H1 (cell line): ENCODE measurements at regions not wholly inside any gene's neighbourhood (a gene's known extent, or its start where the extent isn't known, plus 50 kb on each side); places are given as distances from the start of the nearest gene placed in this dataset.

Experiments
- CTCF ChIA-PET: fragments of 300-600 bp; sonication (Branson Sonifier 250); formaldehyde crosslinking; loops from one replicate; lab custom pipeline; 2021; ENCODE audit not compliant: partially characterized antibody; lab: Charles Lee
- POLR2A ChIA-PET: fragments of 300-600 bp; sonication (Branson Sonifier 250); formaldehyde crosslinking; loops from one replicate; lab custom pipeline; 2021; ENCODE audit warnings: inconsistent platforms; ENCODE audit not compliant: partially characterized antibody; lab: Charles Lee
- DNase-seq, 2 experiments: peaks; one replicate each; pipeline versions ENCODE4 v3.0.0 to v3.0.0-alpha.2; 2010 to 2022; ENCODE audit warnings: low spot score in 2 of 2, low read depth in 1 of 2, mixed read lengths in 1 of 2
- FAIRE-seq: peaks from 2 replicates; lab custom pipeline; 2011; peaks lifted over from hg19 to GRCh38; lab: Jason Lieb, UNC
- H2AFZ ChIP-seq: 2 replicates; pipeline ENCODE4 v1.8.1; 2012; ENCODE audit warnings: low read length, inconsistent platforms
- H2AK5ac ChIP-seq: 2 replicates; pipeline ENCODE4 v1.6.1; 2013; ENCODE audit warnings: low read depth, low read length
- H2BK120ac ChIP-seq: replicated peaks from 2 replicates; pipeline ENCODE3; 2013; ENCODE audit warnings: low read depth, low read length, inconsistent platforms
- H2BK12ac ChIP-seq: 2 replicates; pipeline ENCODE4 v1.6.1; 2013; ENCODE audit warnings: low read depth, low read length
- H2BK15ac ChIP-seq: 2 replicates; pipeline ENCODE4 v1.6.1; 2013; ENCODE audit warnings: low read length
- H2BK20ac ChIP-seq: 2 replicates; pipeline ENCODE4 v1.6.1; 2013; ENCODE audit warnings: low read length
- H2BK5ac ChIP-seq: 2 replicates; pipeline ENCODE4 v1.6.1; 2013; ENCODE audit warnings: low read depth, low read length
- H3K14ac ChIP-seq: 2 replicates; pipeline ENCODE4 v1.6.1; 2013; ENCODE audit warnings: inconsistent platforms; ENCODE audit not compliant: insufficient read length
- H3K18ac ChIP-seq: 2 replicates; pipeline ENCODE4 v1.6.1; 2013; ENCODE audit warnings: low read length; ENCODE audit errors: extremely low read depth
- H3K23ac ChIP-seq: 2 replicates; pipeline ENCODE4 v1.6.1; 2013; ENCODE audit warnings: inconsistent platforms; ENCODE audit not compliant: insufficient read length
- H3K23me2 ChIP-seq: 2 replicates; pipeline ENCODE4 v1.6.1; 2013; ENCODE audit warnings: low read depth, low read length
- H3K27ac ChIP-seq: 2 replicates; pipeline ENCODE4 v1.6.1; 2011; ENCODE audit warnings: low read depth, low read length, inconsistent platforms
- H3K27me3 ChIP-seq, 4 experiments: replicated peaks in 1 of 4; 1 replicate in 1 of 4; 2 replicates in 3 of 4; pipeline versions ENCODE4 v1.6.1 to v1.8.1; 2011 to 2013; ENCODE audit warnings: low read length in 3 of 4, mild to moderate bottlenecking in 3 of 4, inconsistent platforms in 2 of 4, mixed read lengths in 2 of 4, moderate library complexity in 1 of 4; ENCODE audit not compliant: control insufficient read depth in 3 of 4, insufficient read depth in 3 of 4; ENCODE audit errors: extremely low read depth in 1 of 4
- H3K36me3 ChIP-seq, 4 experiments: 2 replicates each; pipeline versions ENCODE4 v1.6.1 to v1.8.1; 2011 to 2013; ENCODE audit warnings: mild to moderate bottlenecking in 4 of 4, low read length in 3 of 4, moderate library complexity in 2 of 4, control low read depth in 1 of 4, inconsistent platforms in 1 of 4; ENCODE audit not compliant: insufficient read depth in 4 of 4, control insufficient read depth in 2 of 4
- H3K4ac ChIP-seq: replicated peaks from 2 replicates; pipeline ENCODE3; 2013; ENCODE audit warnings: low read length, low read depth, mixed read lengths, inconsistent platforms; ENCODE audit not compliant: insufficient read length
- H3K4me1 ChIP-seq, 4 experiments: replicated peaks in 1 of 4; 1 replicate in 1 of 4; 2 replicates in 3 of 4; pipeline versions ENCODE4 v1.6.1 to v1.8.1; 2011 to 2013; ENCODE audit warnings: low read length in 3 of 4, inconsistent platforms in 2 of 4, mixed read lengths in 1 of 4; ENCODE audit not compliant: insufficient read depth in 4 of 4, control insufficient read depth in 3 of 4
- H3K4me2 ChIP-seq, 2 experiments: 2 replicates each; pipeline versions ENCODE4 v1.6.1 to v1.8.1; 2011 to 2013; ENCODE audit warnings: low read depth in 2 of 2, low read length in 2 of 2, control low read depth in 1 of 2, inconsistent platforms in 1 of 2, mild to moderate bottlenecking in 1 of 2; ENCODE audit not compliant: insufficient read depth in 1 of 2
- H3K4me3 ChIP-seq, 4 experiments: fragments of 200-600, 300-600 bp in 1 of 4; sonication (generic), shearing (Covaris generic), sonication (Bioruptor Twin) in 1 of 4; 2 replicates each; pipeline versions ENCODE4 v1.5.1 to v1.8.1; 2011 to 2016; ENCODE audit warnings: low read length in 4 of 4, low read depth in 3 of 4, control low read depth in 2 of 4, inconsistent platforms in 2 of 4, mild to moderate bottlenecking in 2 of 4, mixed read lengths in 1 of 4, moderate library complexity in 1 of 4; ENCODE audit not compliant: insufficient read depth in 2 of 4; ENCODE audit errors: extremely low read depth in 1 of 4
- H3K56ac ChIP-seq: replicated peaks from 2 replicates; pipeline ENCODE3; 2013; ENCODE audit warnings: low read depth, mild to moderate bottlenecking, mixed read lengths, low read length, inconsistent platforms; ENCODE audit not compliant: insufficient read length
- H3K79me1 ChIP-seq: 2 replicates; pipeline ENCODE4 v1.6.1; 2013; ENCODE audit warnings: low read depth, low read length, control low read depth
- H3K79me2 ChIP-seq, 2 experiments: 2 replicates each; pipeline versions ENCODE4 v1.6.1 to v1.8.1; 2012 to 2013; ENCODE audit warnings: low read length in 2 of 2, mild to moderate bottlenecking in 2 of 2, inconsistent platforms in 1 of 2; ENCODE audit not compliant: insufficient read depth in 2 of 2, control insufficient read depth in 1 of 2
- H3K9ac ChIP-seq, 4 experiments: replicated peaks in 1 of 4; 1 replicate in 1 of 4; 2 replicates in 3 of 4; pipeline versions ENCODE4 v1.6.1 to v1.8.1; 2011 to 2013; ENCODE audit warnings: low read depth in 3 of 4, low read length in 3 of 4, control low read depth in 2 of 4, mild to moderate bottlenecking in 2 of 4, moderate library complexity in 2 of 4, inconsistent platforms in 1 of 4; ENCODE audit errors: extremely low read depth in 1 of 4
- H3K9me3 ChIP-seq, 2 experiments: 2 replicates each; pipeline versions ENCODE4 v1.6.1 to v1.8.1; 2012 to 2013; ENCODE audit warnings: mild to moderate bottlenecking in 2 of 2, moderate library complexity in 2 of 2, control low read depth in 1 of 2, inconsistent platforms in 1 of 2, low read depth in 1 of 2, low read length in 1 of 2, mixed read lengths in 1 of 2; ENCODE audit not compliant: insufficient read depth in 2 of 2
- H4K20me1 ChIP-seq, 2 experiments: replicated peaks in 1 of 2; 2 replicates each; pipeline versions ENCODE3 to v1.8.1; 2011 to 2013; ENCODE audit warnings: inconsistent platforms in 2 of 2, low read length in 2 of 2, mild to moderate bottlenecking in 1 of 2; ENCODE audit not compliant: insufficient read depth in 2 of 2, control insufficient read depth in 1 of 2
- H4K5ac ChIP-seq: 2 replicates; pipeline ENCODE4 v1.6.1; 2013; ENCODE audit warnings: low read length, low read depth, mixed read lengths, inconsistent platforms; ENCODE audit not compliant: insufficient read length
- H4K8ac ChIP-seq: 2 replicates; pipeline ENCODE4 v1.8.0; 2013; ENCODE audit warnings: mild to moderate bottlenecking, moderate library complexity, low read length, inconsistent platforms; ENCODE audit not compliant: insufficient read depth; ENCODE audit errors: extremely low read depth
- H4K91ac ChIP-seq: replicated peaks from 2 replicates; pipeline ENCODE3; 2013; ENCODE audit warnings: low read length, mixed read lengths, inconsistent platforms; ENCODE audit not compliant: insufficient read length
- BCL11A ChIP-seq, 2 experiments: IDR thresholded peaks; one replicate each; pipeline ENCODE4 v1.6.1; 2011; ENCODE audit warnings: low read depth in 2 of 2, low read length in 2 of 2, mild to moderate bottlenecking in 2 of 2
- CBX5 ChIP-seq: fragments of 300-800, 300-1000 bp; sonication (generic); IDR thresholded peaks from 2 replicates; pipeline ENCODE4 v1.7.1; 2016; ENCODE audit warnings: antibody characterized with exemption, low read length, low read depth
- CREB1 ChIP-seq: IDR thresholded peaks from 2 replicates; pipeline ENCODE4 v1.6.1; 2012; ENCODE audit warnings: inconsistent platforms
- GTF2F1 ChIP-seq: IDR thresholded peaks from 2 replicates; pipeline ENCODE4 v1.6.1; 2012; ENCODE audit warnings: low read depth, low read length, improper control_type of control experiment, borderline replicate concordance
- PHF8 ChIP-seq: fragments of 200-600 bp; sonication (generic); conservative IDR thresholded peaks from 2 replicates; pipeline ENCODE4 v1.7.1; 2012; ENCODE audit warnings: low read depth, mild to moderate bottlenecking, inconsistent platforms, low read length, moderate library complexity
- RBBP5 ChIP-seq: IDR thresholded peaks from 2 replicates; pipeline ENCODE4 v1.7.1; 2012; ENCODE audit warnings: low read depth, mild to moderate bottlenecking, inconsistent platforms, low read length, moderate library complexity, borderline replicate concordance
- SIRT6 ChIP-seq: IDR thresholded peaks from one replicate; pipeline ENCODE4 v1.7.1; 2012; ENCODE audit warnings: low read length, inconsistent platforms
- TAF7 ChIP-seq: optimal IDR thresholded peaks from 2 replicates; pipeline ENCODE3; 2011; ENCODE audit warnings: low read depth, mild to moderate bottlenecking, inconsistent platforms, low read length, moderate library complexity, borderline replicate concordance
- ZNF274 ChIP-seq: IDR thresholded peaks from 2 replicates; pipeline ENCODE4 v1.7.0; 2012; ENCODE audit warnings: low read length, borderline replicate concordance; ENCODE audit errors: extremely low read depth
- WGBS, 2 experiments: shearing (Covaris generic) in 1 of 2; methylation state at CpG; one replicate each; pipeline versions ENCODE4 v1.1.6 to v1.1.7; 2013 to 2015; ENCODE audit warnings: low lambda C conversion rate in 2 of 2, mixed read lengths in 2 of 2, inconsistent platforms in 1 of 2, low coverage in 1 of 2, missing lambda C conversion rate in 1 of 2; ENCODE audit not compliant: insufficient replicate concordance in 2 of 2, insufficient coverage in 1 of 2, insufficient read length in 1 of 2; ENCODE audit errors: extremely low coverage in 1 of 2, missing lambda C conversion rate in 1 of 2; 5-methylcytosine and 5-hydroxymethylcytosine counted together
- TF ChIP-seq, protein P1 (sequence below): IDR thresholded peaks from 2 replicates; pipeline ENCODE4 v1.6.1; 2012; ENCODE audit warnings: inconsistent platforms

DNA sequence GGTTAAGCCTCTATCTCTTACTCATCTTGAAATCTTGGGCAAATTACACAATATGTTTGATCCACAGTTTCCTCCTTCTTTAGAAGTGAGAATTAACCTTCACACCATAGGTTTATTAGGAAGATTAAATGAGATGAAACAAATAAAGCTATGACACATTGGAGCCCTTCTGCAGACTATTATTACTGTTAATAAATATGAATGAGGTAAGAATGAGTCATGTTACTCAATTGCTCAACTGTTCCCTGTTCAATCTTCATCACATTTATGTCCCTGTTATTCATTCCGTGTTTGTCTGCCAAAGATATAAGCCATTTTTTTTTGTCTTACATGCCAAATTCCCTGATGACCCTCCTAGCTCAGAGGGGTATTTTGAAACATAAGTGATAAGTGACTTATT lies 52.1 kb upstream of the PAPPA start:
- Histone ChIP-seq H3K9me3 (no peaks in the 10 kb centered on the region), H3K36me3 (no peaks in the 10 kb centered on the region), H3K79me1 (no peaks in the 10 kb centered on the region), H2BK15ac (no peak overlapping the region), H3K23me2 (no peaks in the 10 kb centered on the region), H3K4me3 (no peak overlapping the region), H4K91ac (no peak overlapping the region), H2AFZ (no peak overlapping the region), H3K79me2 (no peaks in the 10 kb centered on the region), H3K4me1 (no peaks in the 10 kb centered on the region), H4K8ac (no peak overlapping the region), H2BK120ac (no peak overlapping the region), H3K27ac (no peak overlapping the region), H3K4ac (no peak overlapping the region), H3K14ac (no peak overlapping the region), H3K18ac (no peak overlapping the region), H2AK5ac (no peak overlapping the region), H2BK5ac (no peak overlapping the region), H3K27me3 (peaks cover 0 to 1% (median 0%) of the 10 kb centered on the region in 4 experiments; a peak in 1 of 7 replicates), H3K23ac (no peak overlapping the region), H2BK12ac (no peak overlapping the region), H3K56ac (no peak overlapping the region), H4K5ac (no peak overlapping the region), H2BK20ac (no peak overlapping the region), H4K20me1 (no peaks in the 10 kb centered on the region), H3K9ac (no peak overlapping the region), H3K4me2 (no peak overlapping the region)
- ChIA-PET CTCF (interaction anchor here (1.2 kb wide), 1 partner anchor 102 kb away, joined by 3 read pairs; no protein-coding TSS in a partner anchor), POLR2A (no interaction called here)
- DNase-seq (no peak), FAIRE-seq (no peak)
- 77% methylated on average over 1 of the region's 1 CpG; no CpG with 5 or more reads in 1 of the 2 experiments for WGBS, 2 experiments
- no peak for TF ChIP-seq BCL11A (IDR thresholded peaks at IDR 0.05; ENCODE audit: low read depth in 2 of 2, low read length in 2 of 2)
- TF ChIP-seq, protein P1, sequence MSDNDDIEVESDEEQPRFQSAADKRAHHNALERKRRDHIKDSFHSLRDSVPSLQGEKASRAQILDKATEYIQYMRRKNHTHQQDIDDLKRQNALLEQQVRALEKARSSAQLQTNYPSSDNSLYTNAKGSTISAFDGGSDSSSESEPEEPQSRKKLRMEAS = no peak
- TF ChIP-seq GTF2F1 = no peak
- TF ChIP-seq CBX5 = no peak
- no peak for TF ChIP-seq ZNF274
- TF ChIP-seq RBBP5 = no peak
- no peak for TF ChIP-seq TAF7
- no peak for TF ChIP-seq CREB1
- no peak for TF ChIP-seq PHF8
- no peak for TF ChIP-seq SIRT6
